Left ventricle myocardium inferior (tissue), 1 donor: ENCODE measurements at regions not wholly inside any gene's neighbourhood (a gene's known extent, or its start where the extent isn't known, plus 50 kb on each side); places are given as distances from the start of the nearest gene placed in this dataset.

Source experiments
- DNase-seq: peaks from one replicate; pipeline ENCODE4 v3.0.0-alpha.2; 2020
- H3K27ac ChIP-seq: fragments of 200-600 bp; replicated peaks from 2 replicates; pipeline ENCODE4 v1.8.0; 2021
- H3K27me3 ChIP-seq: fragments of 200-600 bp; 2 replicates; pipeline ENCODE4 v1.8.0; 2021; ENCODE audit warnings: low read depth
- H3K36me3 ChIP-seq: fragments of 200-600 bp; 2 replicates; pipeline ENCODE4 v1.8.0; 2021
- H3K4me1 ChIP-seq: fragments of 200-600 bp; 2 replicates; pipeline ENCODE4 v1.8.0; 2021
- H3K4me3 ChIP-seq: fragments of 200-600 bp; 2 replicates; pipeline ENCODE4 v1.8.0; 2021; ENCODE audit warnings: mild to moderate bottlenecking, moderate library complexity
- H3K9me3 ChIP-seq: fragments of 200-600 bp; replicated peaks from 2 replicates; pipeline ENCODE4 v1.8.0; 2021
- intact Hi-C: fragments of 100-400 bp; cut with micrococcal nuclease; formaldehyde crosslinking; loops from one replicate; pipeline ENCODE4 v1.11.0; 2022
- TF ChIP-seq, protein P1 (sequence below): fragments of 200-600 bp; IDR thresholded peaks from 2 replicates; pipeline ENCODE4 v1.8.0; 2021; ENCODE audit warnings: antibody characterized with exemption, mild to moderate bottlenecking, borderline replicate concordance
- donor health status: DM: no; HTN: yes; CAD: no; lungs with severe emphysema.

GRCh38 chr6:84583784-84584183 lies 180.6 kb downstream of the TBX18 start:
- intact Hi-C loops, result no loop called here
- DNase-seq, result no peak
- Histone ChIP-seq H3K36me3 (no peaks in the 10 kb centered on the region), H3K9me3 (peaks cover 13% of the 10 kb centered on the region), H3K4me3 (no peak overlapping the region), H3K27me3 (no peaks in the 10 kb centered on the region), H3K27ac (no peak overlapping the region), H3K4me1 (no peaks in the 10 kb centered on the region)
- TF ChIP-seq, protein P1, sequence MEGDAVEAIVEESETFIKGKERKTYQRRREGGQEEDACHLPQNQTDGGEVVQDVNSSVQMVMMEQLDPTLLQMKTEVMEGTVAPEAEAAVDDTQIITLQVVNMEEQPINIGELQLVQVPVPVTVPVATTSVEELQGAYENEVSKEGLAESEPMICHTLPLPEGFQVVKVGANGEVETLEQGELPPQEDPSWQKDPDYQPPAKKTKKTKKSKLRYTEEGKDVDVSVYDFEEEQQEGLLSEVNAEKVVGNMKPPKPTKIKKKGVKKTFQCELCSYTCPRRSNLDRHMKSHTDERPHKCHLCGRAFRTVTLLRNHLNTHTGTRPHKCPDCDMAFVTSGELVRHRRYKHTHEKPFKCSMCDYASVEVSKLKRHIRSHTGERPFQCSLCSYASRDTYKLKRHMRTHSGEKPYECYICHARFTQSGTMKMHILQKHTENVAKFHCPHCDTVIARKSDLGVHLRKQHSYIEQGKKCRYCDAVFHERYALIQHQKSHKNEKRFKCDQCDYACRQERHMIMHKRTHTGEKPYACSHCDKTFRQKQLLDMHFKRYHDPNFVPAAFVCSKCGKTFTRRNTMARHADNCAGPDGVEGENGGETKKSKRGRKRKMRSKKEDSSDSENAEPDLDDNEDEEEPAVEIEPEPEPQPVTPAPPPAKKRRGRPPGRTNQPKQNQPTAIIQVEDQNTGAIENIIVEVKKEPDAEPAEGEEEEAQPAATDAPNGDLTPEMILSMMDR, result no peak

- no peak for DNase-seq
- H3K27ac ChIP-seq, result no peak overlapping the region
- TF ChIP-seq, protein P1, result no peak
- H3K27me3 ChIP-seq, result no peaks in the 10 kb centered on the region
- H3K9me3 ChIP-seq, result peaks cover 17% of the 10 kb centered on the region
- no peaks in the 10 kb centered on the region for H3K36me3 ChIP-seq
- intact Hi-C loops, result no loop called here
- H3K4me1 ChIP-seq, result no peaks in the 10 kb centered on the region
- H3K4me3 ChIP-seq, result no peak overlapping the region
These were observed 181.4 kb downstream of the TBX18 start for GRCh38 chr6:84582997-84583396.

- Histone ChIP-seq H3K9me3 (peaks cover 17% of the 10 kb centered on the region), H3K27me3 (no peaks in the 10 kb centered on the region), H3K36me3 (no peaks in the 10 kb centered on the region), H3K4me3 (no peak overlapping the region), H3K27ac (no peak overlapping the region), H3K4me1 (no peaks in the 10 kb centered on the region)
- intact Hi-C loops, result no loop called here
- DNase-seq, result no peak
- TF ChIP-seq, protein P1, result no peak
These were observed 182.7 kb downstream of the TBX18 start for GRCh38 chr6:84581494-84582259.

GRCh38 chr6:84579404-84579803 lies 185.0 kb downstream of the TBX18 start:
- no peaks in the 10 kb centered on the region for H3K36me3 ChIP-seq
- no peaks in the 10 kb centered on the region for H3K27me3 ChIP-seq
- DNase-seq, result no peak
- TF ChIP-seq, protein P1, result no peak
- H3K27ac ChIP-seq, result no peak overlapping the region
- no peaks in the 10 kb centered on the region for H3K4me1 ChIP-seq
- intact Hi-C loops, result no loop called here
- H3K4me3 ChIP-seq, result no peak overlapping the region
- peaks cover 17% of the 10 kb centered on the region for H3K9me3 ChIP-seq

DNA sequence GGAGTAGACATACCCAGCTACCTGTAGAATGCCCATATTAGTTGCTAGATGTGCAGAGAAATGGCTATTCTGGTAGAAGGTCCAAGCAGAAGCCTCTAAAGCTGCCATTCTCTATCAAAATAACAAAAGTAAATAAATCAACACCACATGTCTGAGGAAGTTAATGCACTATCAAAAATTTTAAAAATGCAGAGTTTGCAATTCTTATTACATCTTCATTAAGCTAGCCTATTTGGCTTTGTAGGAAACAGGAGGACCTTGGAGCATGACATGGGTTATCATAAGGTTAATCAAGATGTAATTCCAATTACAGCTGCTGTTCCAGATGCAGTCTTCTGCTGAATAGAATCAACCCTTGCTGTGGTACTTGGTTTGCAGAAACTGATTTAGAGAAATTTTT lies 188.4 kb downstream of the TBX18 start:
- Histone ChIP-seq H3K9me3 (peaks cover 17% of the 10 kb centered on the region), H3K4me1 (no peaks in the 10 kb centered on the region), H3K36me3 (no peaks in the 10 kb centered on the region), H3K4me3 (no peak overlapping the region), H3K27ac (no peak overlapping the region), H3K27me3 (no peaks in the 10 kb centered on the region)
- intact Hi-C loops, result no loop called here
- TF ChIP-seq, protein P1, result no peak
- no peak for DNase-seq
